Heart right ventricle (tissue), 16 donors: ENCODE measurements at regions not wholly inside any gene's neighbourhood (a gene's known extent, or its start where the extent isn't known, plus 50 kb on each side); places are given as distances from the start of the nearest gene placed in this dataset.
"Not testable (repeated sequence)": the region's sequence is repeated elsewhere in the genome, so short reads cannot be mapped to it uniquely, and the experiment has no call there.

Source experiments
- ATAC-seq, 8 donors: fragments of 200-7000 bp; cut with Tn5 transposase; one replicate each; pipeline ENCODE4 v1.9.1; 2020; ENCODE audit warnings: mild to moderate bottlenecking in 8 of 8, moderate library complexity in 8 of 8, moderate number of reproducible peaks in 1 of 8
- DNase-seq, 2 donors: peaks; one replicate each; pipeline ENCODE4 v3.0.0-alpha.2; 2020
- H3K27ac ChIP-seq, 10 donors: fragments of 200-600 bp; sonication (generic) in 2 of 10; one replicate each; pipeline versions ENCODE4 v1.5.0 to v1.8.0; 2020 to 2022; ENCODE audit warnings: mild to moderate bottlenecking in 3 of 10
- H3K27me3 ChIP-seq, 7 donors: fragments of 200-600 bp; one replicate each; pipeline ENCODE4 v1.8.0; 2021 to 2022; ENCODE audit warnings: mild to moderate bottlenecking in 2 of 7
- H3K36me3 ChIP-seq, 9 donors: fragments of 200-600 bp; sonication (generic) in 1 of 9; one replicate each; pipeline versions ENCODE4 v1.5.0 to v1.8.0; 2020 to 2022; ENCODE audit warnings: mild to moderate bottlenecking in 2 of 9
- H3K4me1 ChIP-seq, 9 donors: fragments of 200-600 bp; sonication (generic) in 1 of 9; one replicate each; pipeline versions ENCODE4 v1.5.0 to v1.8.0; 2020 to 2022; ENCODE audit warnings: mild to moderate bottlenecking in 4 of 9
- H3K4me3 ChIP-seq, 10 donors: fragments of 200-600 bp; sonication (generic) in 2 of 10; one replicate each; pipeline versions ENCODE4 v1.5.0 to v1.8.0; 2020 to 2022; ENCODE audit warnings: mild to moderate bottlenecking in 7 of 10, moderate library complexity in 2 of 10
- H3K9me3 ChIP-seq, 11 donors: fragments of 200-600 bp in 10 of 11; sonication (generic) in 2 of 11; one replicate each; pipeline versions ENCODE4 v1.5.0 to v1.8.0; 2013 to 2022; ENCODE audit warnings: mild to moderate bottlenecking in 2 of 11, control low read depth in 1 of 11, moderate library complexity in 1 of 11
- CTCF ChIP-seq, 9 donors: fragments of 200-600 bp; sonication (generic) in 2 of 9; IDR thresholded peaks; one replicate each; pipeline versions ENCODE4 v1.5.0 to v1.8.0; 2021 to 2022; ENCODE audit warnings: antibody characterized with exemption in 9 of 9, mild to moderate bottlenecking in 5 of 9, moderate library complexity in 1 of 9
- WGBS, 2 donors: extraction: QIAGEN DNeasy Blood & Tissue Kit; methylation state at CpG; one replicate each; pipeline ENCODE4 v1.1.7; 2013; ENCODE audit warnings: inconsistent platforms in 1 of 2; 5-methylcytosine and 5-hydroxymethylcytosine counted together
- intact Hi-C, 10 donors: fragments of 100-400 bp; cut with DNase I; formaldehyde crosslinking; loops; one replicate each; pipeline versions ENCODE4 v1.11.1 to v1.14.2; 2022
- donor health status: Arrhythmogenic right ventricular cardiomyopathy.
- donor health status: ischemic (EF 13 %, LVEDD 7.1; RV severe dilation, severe dysfunction).
- donor health status: healthy with polysubstance abuse.
- donor health status: DM: no; HTN: yes; CAD: no.
- donor health status: DM: no; HTN: no; CAD: no.
- donor health status: ischemic (EF 25% LVEDD 6.9; RV normal size, moderate dysfunction).
- donor health status: ischemic (EF 25% LVEDD 5.7; RV mildly dilated, moderate dysfunction).
- donor health status: healthy.
- donor health status: DM: yes; HTN: yes; CAD: no.
- donor health status: Ischemic cardiomyopathy.
- donor health status: ischemic (EF 35%, LVEDD 5.7; RV mildly dilated, moderate dysfunction).
- donor health status: nonischemic (EF 11% LVEDD 7.7; RV severe dilation, severe dysfunction).
- donor health status: DM: yes; HTN: yes; CAD: no.
- donor health status: PGD.
- donor health status: ischemic (EF 29% LVEDD 5.4; RV normal size, mild dysfunction).
- donor health status: nonischemic (EF 23%, LVEDD 6.1; RV moderate dilation, normal function).

- no peaks in the 10 kb centered on the region for H3K36me3 ChIP-seq
- peaks cover 0 to 11% (median 0%) of the 10 kb centered on the region in 11 donors for H3K9me3 ChIP-seq
- TF ChIP-seq CTCF (IDR thresholded peaks at IDR 0.05), result no peak
- no peaks in the 10 kb centered on the region for H3K4me1 ChIP-seq
- DNase-seq (no peak), ATAC-seq (peak in 1 of 8 donors; percentile 22)
- intact Hi-C loops, result no loop called here
- 85 to 93% methylated on average over 11 to 13 of the region's 13 CpGs for WGBS, 2 donors
- H3K27me3 ChIP-seq, result peaks cover 0 to 32% (median 0%) of the 10 kb centered on the region in 7 donors
- no peak overlapping the region for H3K27ac ChIP-seq
- no peak overlapping the region for H3K4me3 ChIP-seq
Measured at GRCh38 chrX:113391875-113392274, 551.2 kb upstream of the AMOT start.

- DNase-seq, result no peak
- Histone ChIP-seq H3K27ac (no peak overlapping the region), H3K36me3 (no peaks in the 10 kb centered on the region), H3K4me1 (no peaks in the 10 kb centered on the region), H3K27me3 (peaks cover 0 to 24% (median 0%) of the 10 kb centered on the region in 7 donors), H3K9me3 (peaks cover 0 to 11% (median 0%) of the 10 kb centered on the region in 11 donors), H3K4me3 (no peak overlapping the region)
- intact Hi-C loops, result no loop called here
- no peak for ATAC-seq
- no peak for TF ChIP-seq CTCF (IDR thresholded peaks at IDR 0.05)
- WGBS, 2 donors, result 77 to 79% methylated on average over 3 of the region's 3 CpGs
Measured at GRCh38 chrX:113390531-113390930, 549.9 kb upstream of the AMOT start.

- no peak for ATAC-seq
- no peak overlapping the region for H3K4me3 ChIP-seq
- 82 to 93% methylated on average over 2 of the region's 2 CpGs for WGBS, 2 donors
- no peak for TF ChIP-seq CTCF (IDR thresholded peaks at IDR 0.05)
- no peaks in the 10 kb centered on the region for H3K36me3 ChIP-seq
- H3K4me1 ChIP-seq, result no peaks in the 10 kb centered on the region
- intact Hi-C loops, result no loop called here
- no peak overlapping the region for H3K27ac ChIP-seq
- no peak for DNase-seq
- peaks cover 0 to 22% (median 0%) of the 10 kb centered on the region in 7 donors for H3K27me3 ChIP-seq
- H3K9me3 ChIP-seq, result peaks cover 0 to 11% (median 0%) of the 10 kb centered on the region in 11 donors
Measured at GRCh38 chrX:113389846-113390245, 549.2 kb upstream of the AMOT start.

GRCh38 chrX:113384628-113385027 lies 544.0 kb upstream of the AMOT start:
- intact Hi-C loops, result no loop called here
- Histone ChIP-seq H3K27ac (no peak overlapping the region), H3K4me3 (no peak overlapping the region), H3K36me3 (no peaks in the 10 kb centered on the region), H3K27me3 (peaks cover 0 to 4% (median 0%) of the 10 kb centered on the region in 7 donors), H3K4me1 (no peaks in the 10 kb centered on the region), H3K9me3 (peaks cover 0 to 8% (median 0%) of the 10 kb centered on the region in 11 donors)
- DNase-seq (peak in 1 of 2 donors; percentile 20), ATAC-seq (peak in 5 of 8 donors; percentile 33 to 50 (median 38))
- TF ChIP-seq CTCF (IDR thresholded peaks at IDR 0.05), result no peak
- WGBS, 2 donors, result 10 to 28% methylated on average over 3 of the region's 3 CpGs

GRCh38 chrX:113373421-113373820 lies 532.8 kb upstream of the AMOT start:
- H3K4me1 ChIP-seq, H3K9me3 ChIP-seq, H3K27me3 ChIP-seq, H3K27ac ChIP-seq, DNase-seq, ATAC-seq, H3K36me3 ChIP-seq, intact Hi-C loops, H3K4me3 ChIP-seq: not testable (repeated sequence)
- 95 to 96% methylated on average over 3 of the region's 3 CpGs for WGBS, 2 donors
